Gastrocnemius medialis (tissue), 4 donors: ENCODE measurements at regions not wholly inside any gene's neighbourhood (a gene's known extent, or its start where the extent isn't known, plus 50 kb on each side); places are given as distances from the start of the nearest gene placed in this dataset.

Source experiments
- ATAC-seq, 2 donors: fragments of 150-250 bp; one replicate each; pipeline ENCODE4 v1.9.1; 2016
- DNase-seq, 2 donors: peaks; one replicate each; pipeline ENCODE4 v3.0.0-alpha.2; 2019
- H3K27ac ChIP-seq, 4 donors: fragments of 200-600 bp; sonication (generic); 1 replicate in 1 of 4; 2 replicates in 3 of 4; pipeline ENCODE4 v1.5.1; 2016 to 2018; ENCODE audit warnings: mild to moderate bottlenecking in 2 of 4, moderate library complexity in 1 of 4
- H3K27me3 ChIP-seq, 3 donors: fragments of 200-600 bp; sonication (generic) in 2 of 3; 1 replicate in 1 of 3; 2 replicates in 2 of 3; pipeline versions ENCODE4 v1.5.1 to v1.6.0; 2016 to 2019; ENCODE audit warnings: mild to moderate bottlenecking in 1 of 3, moderate library complexity in 1 of 3
- H3K36me3 ChIP-seq, 2 donors: fragments of 200-600 bp; sonication (generic) in 1 of 2; one replicate each; pipeline ENCODE4 v1.5.1; 2017 to 2018
- H3K4me1 ChIP-seq, 2 donors: fragments of 200-600 bp; sonication (generic) in 1 of 2; one replicate each; pipeline ENCODE4 v1.5.1; 2016 to 2017; ENCODE audit warnings: mild to moderate bottlenecking in 2 of 2
- H3K4me3 ChIP-seq, 4 donors: fragments of 200-600 bp; sonication (generic) in 3 of 4; 1 replicate in 1 of 4; 2 replicates in 3 of 4; pipeline ENCODE4 v1.5.1; 2016 to 2019; ENCODE audit warnings: mild to moderate bottlenecking in 2 of 4
- H3K9me3 ChIP-seq, 3 donors: fragments of 200-600 bp; sonication (generic) in 2 of 3; 1 replicate in 1 of 3; 2 replicates in 2 of 3; pipeline ENCODE4 v1.5.1; 2016 to 2019
- POLR2A ChIP-seq, 2 donors: fragments of 450-650 bp; IDR thresholded peaks; one replicate each; pipeline ENCODE4 v1.6.1; 2017; ENCODE audit warnings: antibody characterized with exemption in 2 of 2, mild to moderate bottlenecking in 2 of 2, moderate library complexity in 2 of 2
- in situ Hi-C, 4 donors: fragments of 200-750 bp; cut with MboI; loops; one replicate each; pipeline versions ENCODE4 v1.15.0 to v1.8.0; 2017; ENCODE audit warnings: low sequenced_read_pairs in 4 of 4
- intact Hi-C: fragments of 100-400 bp; cut with DNase I; formaldehyde crosslinking; loops from one replicate; pipeline ENCODE4 v1.15.1; 2023; ENCODE audit warnings: low total_unique reads
- TF ChIP-seq, protein P1 (sequence below), 5 experiments: fragments of 450-650 bp in 3 of 5; fragments of 200-600 bp in 2 of 5; sonication (generic) in 2 of 5; IDR thresholded peaks in 4 of 5; conservative IDR thresholded peaks in 1 of 5; 1 replicate in 4 of 5; 2 replicates in 1 of 5; pipeline ENCODE4 v1.5.1; 2016 to 2019; ENCODE audit warnings: antibody characterized with exemption in 5 of 5, mild to moderate bottlenecking in 3 of 5, moderate library complexity in 3 of 5

DNA sequence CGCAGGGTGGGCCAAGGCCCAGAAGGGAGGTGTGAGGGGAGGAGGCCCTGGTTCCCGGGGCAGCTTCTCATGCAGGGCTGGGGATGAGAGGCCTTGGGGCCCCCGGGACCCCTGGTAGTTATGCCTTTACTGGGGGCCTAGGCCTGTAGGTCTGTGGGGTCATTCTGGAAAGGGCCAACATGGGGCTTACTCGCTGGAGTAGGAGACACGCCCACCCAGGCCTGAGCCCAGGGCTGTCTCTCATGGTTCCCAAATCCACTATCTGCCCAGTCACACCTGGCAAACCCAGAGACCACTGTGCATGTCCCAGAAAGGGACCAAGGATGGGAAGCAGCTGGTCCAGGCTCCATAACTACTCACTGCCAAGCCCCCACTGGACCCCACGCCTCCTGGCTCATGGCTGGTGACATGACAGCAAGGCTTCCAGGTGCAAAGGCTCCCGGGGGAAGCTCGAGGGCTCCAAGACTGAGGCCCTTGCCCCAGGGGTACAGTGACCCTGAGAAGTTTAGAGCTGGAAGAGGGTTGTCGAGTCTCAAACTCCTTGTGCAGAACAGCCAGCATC, 64.2 kb upstream of the ATP12A start:
- DNase-seq (no peak), ATAC-seq (no peak)
- H3K36me3 ChIP-seq: no peaks in the 10 kb centered on the region
- H3K4me3 ChIP-seq: no peak overlapping the region
- in situ Hi-C loops (no loop called here), intact Hi-C loops (no loop called here)
- no peaks in the 10 kb centered on the region for H3K9me3 ChIP-seq
- TF ChIP-seq, protein P1, sequence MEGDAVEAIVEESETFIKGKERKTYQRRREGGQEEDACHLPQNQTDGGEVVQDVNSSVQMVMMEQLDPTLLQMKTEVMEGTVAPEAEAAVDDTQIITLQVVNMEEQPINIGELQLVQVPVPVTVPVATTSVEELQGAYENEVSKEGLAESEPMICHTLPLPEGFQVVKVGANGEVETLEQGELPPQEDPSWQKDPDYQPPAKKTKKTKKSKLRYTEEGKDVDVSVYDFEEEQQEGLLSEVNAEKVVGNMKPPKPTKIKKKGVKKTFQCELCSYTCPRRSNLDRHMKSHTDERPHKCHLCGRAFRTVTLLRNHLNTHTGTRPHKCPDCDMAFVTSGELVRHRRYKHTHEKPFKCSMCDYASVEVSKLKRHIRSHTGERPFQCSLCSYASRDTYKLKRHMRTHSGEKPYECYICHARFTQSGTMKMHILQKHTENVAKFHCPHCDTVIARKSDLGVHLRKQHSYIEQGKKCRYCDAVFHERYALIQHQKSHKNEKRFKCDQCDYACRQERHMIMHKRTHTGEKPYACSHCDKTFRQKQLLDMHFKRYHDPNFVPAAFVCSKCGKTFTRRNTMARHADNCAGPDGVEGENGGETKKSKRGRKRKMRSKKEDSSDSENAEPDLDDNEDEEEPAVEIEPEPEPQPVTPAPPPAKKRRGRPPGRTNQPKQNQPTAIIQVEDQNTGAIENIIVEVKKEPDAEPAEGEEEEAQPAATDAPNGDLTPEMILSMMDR (IDR thresholded peaks at IDR 0.05 in 4 of 5, conservative IDR thresholded peaks at IDR 0.05 in 1 of 5): no peak
- no peak for TF ChIP-seq POLR2A (IDR thresholded peaks at IDR 0.05)
- no peaks in the 10 kb centered on the region for H3K4me1 ChIP-seq
- no peak overlapping the region for H3K27ac ChIP-seq
- H3K27me3 ChIP-seq: no peaks in the 10 kb centered on the region

- in situ Hi-C loops: no loop called here
- H3K4me1 ChIP-seq: no peaks in the 10 kb centered on the region
- H3K27ac ChIP-seq: no peak overlapping the region
- H3K36me3 ChIP-seq: no peaks in the 10 kb centered on the region
- no peaks in the 10 kb centered on the region for H3K9me3 ChIP-seq
- H3K4me3 ChIP-seq: no peak overlapping the region
- H3K27me3 ChIP-seq: no peaks in the 10 kb centered on the region
- no peak for DNase-seq
- intact Hi-C loops: no loop called here
- ATAC-seq: no peak
- TF ChIP-seq, protein P1 (IDR thresholded peaks at IDR 0.05 in 4 of 5, conservative IDR thresholded peaks at IDR 0.05 in 1 of 5): no peak
- no peak for TF ChIP-seq POLR2A (IDR thresholded peaks at IDR 0.05)
Measured at GRCh38 chr13:24616514-24616913, 63.7 kb upstream of the ATP12A start.

- no peaks in the 10 kb centered on the region for H3K9me3 ChIP-seq
- no peaks in the 10 kb centered on the region for H3K27me3 ChIP-seq
- in situ Hi-C loops: no loop called here
- no peak for TF ChIP-seq POLR2A (IDR thresholded peaks at IDR 0.05)
- TF ChIP-seq, protein P1 (IDR thresholded peaks at IDR 0.05 in 4 of 5, conservative IDR thresholded peaks at IDR 0.05 in 1 of 5): no peak
- H3K4me3 ChIP-seq: no peak overlapping the region
- H3K36me3 ChIP-seq: no peaks in the 10 kb centered on the region
- intact Hi-C loops: no loop called here
- no peaks in the 10 kb centered on the region for H3K4me1 ChIP-seq
- H3K27ac ChIP-seq: no peak overlapping the region
- no peak for DNase-seq
- ATAC-seq: no peak
Measured at GRCh38 chr13:24617256-24618010, 62.8 kb upstream of the ATP12A start.

DNA sequence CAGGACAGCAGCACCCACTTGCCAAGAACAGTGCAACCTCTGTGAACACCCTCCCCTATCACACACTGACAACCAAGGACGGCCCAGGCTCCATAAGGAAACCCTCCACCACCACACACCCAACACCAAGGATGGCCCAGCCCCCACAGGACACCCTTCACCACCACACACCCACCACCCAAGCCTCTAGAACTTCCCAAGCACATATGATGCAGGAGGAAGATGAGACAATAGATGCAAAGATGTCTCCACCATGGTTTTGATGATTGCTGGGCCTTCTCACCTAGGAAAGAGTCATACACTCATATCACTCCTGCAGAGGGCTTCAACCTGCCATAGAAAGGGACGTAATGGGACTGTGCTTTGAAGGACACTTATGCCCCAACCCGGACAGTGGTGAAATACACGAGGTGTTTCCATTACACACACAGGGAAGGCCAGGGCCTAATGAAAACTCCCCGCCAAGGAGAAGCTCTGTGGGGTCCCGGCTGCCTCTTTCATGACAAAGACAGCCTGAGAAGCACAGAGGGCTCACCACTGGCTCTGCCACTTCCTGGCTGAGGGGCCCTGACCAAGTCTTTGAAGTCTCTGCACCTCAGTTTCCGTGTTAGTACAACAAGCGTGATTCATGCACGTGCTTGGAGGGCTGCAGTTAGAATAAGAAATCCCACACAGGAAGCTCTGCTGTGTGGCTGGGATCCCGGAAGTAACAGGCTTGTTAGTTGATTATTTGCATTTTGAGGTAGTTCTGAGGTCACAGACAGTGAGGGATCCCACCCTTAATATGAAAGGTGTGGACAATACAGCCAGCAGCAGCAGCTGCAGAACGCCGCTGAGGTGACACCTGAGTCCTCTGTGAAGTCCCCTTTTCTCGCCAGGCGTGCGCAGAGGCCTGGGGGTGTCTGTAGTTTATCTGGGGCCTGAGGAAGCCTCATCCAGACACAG, 61.9 kb upstream of the ATP12A start:
- TF ChIP-seq, protein P1 (IDR thresholded peaks at IDR 0.05 in 4 of 5, conservative IDR thresholded peaks at IDR 0.05 in 1 of 5): no peak
- no peak for TF ChIP-seq POLR2A (IDR thresholded peaks at IDR 0.05)
- no peak overlapping the region for H3K27ac ChIP-seq

More for the DNA sequence above, 61.9 kb upstream of the ATP12A start:
- intact Hi-C loops: no loop called here
- no peaks in the 10 kb centered on the region for H3K36me3 ChIP-seq
- DNase-seq: no peak
- H3K27me3 ChIP-seq: no peaks in the 10 kb centered on the region
- H3K4me1 ChIP-seq: no peaks in the 10 kb centered on the region
- no peak for ATAC-seq
- in situ Hi-C loops: no loop called here
- H3K4me3 ChIP-seq: no peak overlapping the region
- H3K9me3 ChIP-seq: no peaks in the 10 kb centered on the region
